ENCODE measurements at regions not wholly inside any gene's neighbourhood (a gene's known extent, or its start where the extent isn't known, plus 50 kb on each side); places are given as distances from the start of the nearest gene placed in this dataset.
"Not testable (repeated sequence)": the region's sequence is repeated elsewhere in the genome, so short reads cannot be mapped to it uniquely, and the experiment has no call there.

GRCh38 chrX:65610481-65610880, 57.0 kb upstream of the MSN start:
- in situ Hi-C loops (cut with HindIII; ENCODE audit: low sequenced_read_pairs): no loop called here
- no peak for DNase-seq (ENCODE audit: low spot score)

- no peak for DNase-seq (ENCODE audit: low spot score)
- in situ Hi-C loops (cut with HindIII; ENCODE audit: low sequenced_read_pairs): no loop called here
Measured at GRCh38 chrX:65610040-65610439, 57.4 kb upstream of the MSN start.

- in situ Hi-C loops (cut with HindIII; ENCODE audit: low sequenced_read_pairs): no loop called here
Measured at GRCh38 chrX:65609237-65609636, 58.2 kb upstream of the MSN start.

GRCh38 chrX:65608026-65608425, 59.4 kb upstream of the MSN start:
- in situ Hi-C loops (cut with HindIII; ENCODE audit: low sequenced_read_pairs): no loop called here
- DNase-seq (ENCODE audit: low spot score): no peak

More at GRCh38 chrX:65609237-65609636, 58.2 kb upstream of the MSN start:
- DNase-seq (ENCODE audit: low spot score): no peak

GRCh38 chrX:65607070-65607742, 60.2 kb upstream of the MSN start:
- in situ Hi-C loops (cut with HindIII; ENCODE audit: low sequenced_read_pairs): no loop called here
- DNase-seq (ENCODE audit: low spot score): no peak

GRCh38 chrX:65602221-65602560, 65.3 kb upstream of the MSN start:
- in situ Hi-C loops (cut with HindIII; ENCODE audit: low sequenced_read_pairs): no loop called here
- DNase-seq (ENCODE audit: low spot score): no peak

- in situ Hi-C loops (cut with HindIII; ENCODE audit: low sequenced_read_pairs): no loop called here
- no peak for DNase-seq (ENCODE audit: low spot score)
Measured at GRCh38 chrX:65601530-65602220, 65.8 kb upstream of the MSN start.

- no peak for DNase-seq (ENCODE audit: low spot score)
- in situ Hi-C loops (cut with HindIII; ENCODE audit: low sequenced_read_pairs): no loop called here
Measured at GRCh38 chrX:65601126-65601525, 66.3 kb upstream of the MSN start.

- in situ Hi-C loops (cut with HindIII; ENCODE audit: low sequenced_read_pairs): no loop called here
- no peak for DNase-seq (ENCODE audit: low spot score)
Measured at GRCh38 chrX:65600106-65600505, 65.5 kb upstream of the LAS1L start.

GRCh38 chrX:65598559-65599147, 64.1 kb upstream of the LAS1L start:
- DNase-seq (ENCODE audit: low spot score): no peak
- in situ Hi-C loops (cut with HindIII; ENCODE audit: low sequenced_read_pairs): no loop called here

- no peak for DNase-seq (ENCODE audit: low spot score)
Measured at GRCh38 chrX:65596270-65597034, 61.9 kb upstream of the LAS1L start.

GRCh38 chrX:65595460-65595876, 60.9 kb upstream of the LAS1L start:
- DNase-seq (ENCODE audit: low spot score): peak; percentile 65
- in situ Hi-C loops (cut with HindIII; ENCODE audit: low sequenced_read_pairs): no loop called here

More at GRCh38 chrX:65596270-65597034, 61.9 kb upstream of the LAS1L start:
- in situ Hi-C loops (cut with HindIII; ENCODE audit: low sequenced_read_pairs): no loop called here

GRCh38 chrX:65591206-65591605, 56.6 kb upstream of the LAS1L start:
- DNase-seq (ENCODE audit: low spot score): no peak
- in situ Hi-C loops (cut with HindIII; ENCODE audit: low sequenced_read_pairs): no loop called here

GRCh38 chrX:65589304-65589703, 54.7 kb upstream of the LAS1L start:
- in situ Hi-C loops (cut with HindIII; ENCODE audit: low sequenced_read_pairs): no loop called here
- DNase-seq (ENCODE audit: low spot score): no peak

- in situ Hi-C loops (cut with HindIII; ENCODE audit: low sequenced_read_pairs): no loop called here
- DNase-seq (ENCODE audit: low spot score): no peak
Measured at GRCh38 chrX:65588795-65589194, 54.2 kb upstream of the LAS1L start.

- in situ Hi-C loops (cut with HindIII; ENCODE audit: low sequenced_read_pairs): no loop called here
- no peak for DNase-seq (ENCODE audit: low spot score)
Measured at GRCh38 chrX:65587616-65588526, 53.3 kb upstream of the LAS1L start.

GRCh38 chrX:65586491-65586890, 51.9 kb upstream of the LAS1L start:
- in situ Hi-C loops (cut with HindIII; ENCODE audit: low sequenced_read_pairs): no loop called here
- DNase-seq (ENCODE audit: low spot score): no peak

GRCh38 chrX:65585226-65585625, 50.6 kb upstream of the LAS1L start:
- in situ Hi-C loops (cut with HindIII; ENCODE audit: low sequenced_read_pairs); DNase-seq (ENCODE audit: low spot score): not testable (repeated sequence)
